Mesenchymal stem cell (in vitro differentiated cells and primary cell): ENCODE measurements at regions not wholly inside any gene's neighbourhood (a gene's known extent, or its start where the extent isn't known, plus 50 kb on each side); places are given as distances from the start of the nearest gene placed in this dataset.

Source experiments
- DNase-seq: peaks from one replicate; pipeline ENCODE4 v3.0.0-alpha.2; 2013
- H2AFZ ChIP-seq: one replicate; pipeline ENCODE4 v1.6.1; 2013; ENCODE audit warnings: low read depth, mild to moderate bottlenecking, control low read depth, inconsistent platforms, low read length, moderate library complexity
- H2AK5ac ChIP-seq: 2 replicates; pipeline ENCODE4 v1.6.1; 2013; ENCODE audit warnings: low read length, moderate library complexity, mild to moderate bottlenecking, inconsistent platforms; ENCODE audit not compliant: severe bottlenecking
- H2BK120ac ChIP-seq: one replicate; pipeline ENCODE4 v1.6.1; 2013; ENCODE audit warnings: low read depth, mild to moderate bottlenecking, inconsistent platforms, low read length, moderate library complexity
- H2BK12ac ChIP-seq, 2 experiments: one replicate each; pipeline ENCODE4 v1.6.1; 2013; ENCODE audit warnings: inconsistent platforms in 2 of 2, low read length in 2 of 2, mild to moderate bottlenecking in 2 of 2, moderate library complexity in 2 of 2, control low read depth in 1 of 2
- H2BK15ac ChIP-seq: one replicate; pipeline ENCODE4 v1.6.1; 2013; ENCODE audit warnings: mild to moderate bottlenecking, low read depth, inconsistent platforms; ENCODE audit not compliant: poor library complexity, severe bottlenecking
- H2BK5ac ChIP-seq: 2 replicates; pipeline ENCODE4 v1.6.1; 2013; ENCODE audit warnings: low read depth, mild to moderate bottlenecking, low read length, control low read depth, inconsistent platforms; ENCODE audit not compliant: poor library complexity, severe bottlenecking
- H3K14ac ChIP-seq, 2 experiments: one replicate each; pipeline ENCODE4 v1.6.1; 2013; ENCODE audit warnings: inconsistent platforms in 2 of 2, low read length in 2 of 2, control low read depth in 1 of 2, mild to moderate bottlenecking in 1 of 2, moderate library complexity in 1 of 2
- H3K18ac ChIP-seq, 2 experiments: one replicate each; pipeline ENCODE4 v1.6.1; 2013; ENCODE audit warnings: inconsistent platforms in 2 of 2, low read length in 2 of 2, control low read depth in 1 of 2, low read depth in 1 of 2, mild to moderate bottlenecking in 1 of 2
- H3K23ac ChIP-seq, 2 experiments: one replicate each; pipeline ENCODE4 v1.6.1; 2013; ENCODE audit warnings: inconsistent platforms in 2 of 2, low read length in 2 of 2, mild to moderate bottlenecking in 2 of 2, moderate library complexity in 2 of 2, control low read depth in 1 of 2
- H3K27ac ChIP-seq: 2 replicates; pipeline ENCODE4 v1.5.1; 2013; ENCODE audit warnings: mild to moderate bottlenecking, moderate library complexity, low read length, control low read depth, inconsistent platforms; ENCODE audit not compliant: poor library complexity, severe bottlenecking
- H3K27me3 ChIP-seq, 2 experiments: 2 replicates each; pipeline versions ENCODE4 v1.6.1 to v1.7.0; 2013; ENCODE audit warnings: low read length in 2 of 2, mild to moderate bottlenecking in 2 of 2, moderate library complexity in 2 of 2, control low read depth in 1 of 2, inconsistent platforms in 1 of 2; ENCODE audit not compliant: control insufficient read depth in 1 of 2, insufficient read depth in 1 of 2
- H3K36me3 ChIP-seq, 2 experiments: 2 replicates each; pipeline versions ENCODE4 v1.6.1 to v1.7.0; 2013; ENCODE audit warnings: low read length in 2 of 2, control low read depth in 1 of 2, inconsistent platforms in 1 of 2, low read depth in 1 of 2, mild to moderate bottlenecking in 1 of 2; ENCODE audit not compliant: insufficient read depth in 2 of 2, control insufficient read depth in 1 of 2
- H3K4ac ChIP-seq, 2 experiments: one replicate each; pipeline ENCODE4 v1.6.1; 2013; ENCODE audit warnings: inconsistent platforms in 2 of 2, low read length in 2 of 2, mild to moderate bottlenecking in 2 of 2, moderate library complexity in 2 of 2, control low read depth in 1 of 2, low read depth in 1 of 2
- H3K4me1 ChIP-seq: 2 replicates; pipeline ENCODE4 v1.6.1; 2013; ENCODE audit warnings: low read depth, low read length, control low read depth; ENCODE audit not compliant: control insufficient read depth, insufficient read depth
- H3K4me2 ChIP-seq: 2 replicates; pipeline ENCODE4 v1.6.1; 2013; ENCODE audit warnings: low read length, mild to moderate bottlenecking, inconsistent platforms; ENCODE audit not compliant: poor library complexity, severe bottlenecking
- H3K4me3 ChIP-seq, 2 experiments: 2 replicates each; pipeline versions ENCODE4 v1.5.1 to v1.7.0; 2013; ENCODE audit warnings: low read length in 2 of 2, mild to moderate bottlenecking in 2 of 2, control low read depth in 1 of 2, low read depth in 1 of 2; ENCODE audit not compliant: insufficient read depth in 1 of 2
- H3K79me1 ChIP-seq: replicated peaks from 2 replicates; pipeline ENCODE4 v1.6.1; 2013; ENCODE audit warnings: mild to moderate bottlenecking, control low read depth, low read length, inconsistent platforms; ENCODE audit not compliant: poor library complexity, severe bottlenecking
- H3K9ac ChIP-seq: 2 replicates; pipeline ENCODE4 v1.7.0; 2013; ENCODE audit warnings: mild to moderate bottlenecking, low read length, moderate library complexity
- H3K9me3 ChIP-seq: 2 replicates; pipeline ENCODE4 v1.7.0; 2013; ENCODE audit warnings: mild to moderate bottlenecking, low read length; ENCODE audit not compliant: control insufficient read depth
- H4K8ac ChIP-seq: one replicate; pipeline ENCODE4 v1.6.1; 2013; ENCODE audit warnings: inconsistent platforms, mild to moderate bottlenecking, low read length, moderate library complexity
- H4K91ac ChIP-seq: one replicate; pipeline ENCODE4 v1.6.1; 2013; ENCODE audit warnings: mild to moderate bottlenecking, low read length, inconsistent platforms
- WGBS: methylation state at CpG from one replicate; pipeline ENCODE4 v1.1.7; 2013; ENCODE audit warnings: mixed read lengths; 5-methylcytosine and 5-hydroxymethylcytosine counted together

- DNase-seq, result no peak
- no peak overlapping the region for H3K4me2 ChIP-seq
- no peak overlapping the region for H3K4me3 ChIP-seq
- H3K18ac ChIP-seq, result no peak overlapping the region
- no peak overlapping the region for H3K9ac ChIP-seq
- WGBS, result 100% methylated on average over 3 of the region's 4 CpGs
- no peak overlapping the region for H2BK12ac ChIP-seq
- no peak overlapping the region for H4K91ac ChIP-seq
- H2BK5ac ChIP-seq, result no peak overlapping the region
- H2BK120ac ChIP-seq, result no peak overlapping the region
- no peak overlapping the region for H3K14ac ChIP-seq
- no peak overlapping the region for H2BK15ac ChIP-seq
- no peak overlapping the region for H4K8ac ChIP-seq
- no peak overlapping the region for H2AK5ac ChIP-seq
- H3K79me1 ChIP-seq, result peaks cover 11% of the 10 kb centered on the region
- no peak overlapping the region for H3K4ac ChIP-seq
- H3K23ac ChIP-seq, result no peak overlapping the region
- peaks cover 3% of the 10 kb centered on the region for H3K9me3 ChIP-seq
- no peak overlapping the region for H3K27ac ChIP-seq
- peaks cover 0 to 41% of the 10 kb centered on the region in 2 experiments for H3K27me3 ChIP-seq
- peaks cover 7% of the 10 kb centered on the region for H3K4me1 ChIP-seq
- H3K36me3 ChIP-seq, result no peaks in the 10 kb centered on the region
- H2AFZ ChIP-seq, result no peak overlapping the region
Measured at GRCh38 chr10:60998932-60999331, 54.9 kb upstream of the RHOBTB1 start.

DNA sequence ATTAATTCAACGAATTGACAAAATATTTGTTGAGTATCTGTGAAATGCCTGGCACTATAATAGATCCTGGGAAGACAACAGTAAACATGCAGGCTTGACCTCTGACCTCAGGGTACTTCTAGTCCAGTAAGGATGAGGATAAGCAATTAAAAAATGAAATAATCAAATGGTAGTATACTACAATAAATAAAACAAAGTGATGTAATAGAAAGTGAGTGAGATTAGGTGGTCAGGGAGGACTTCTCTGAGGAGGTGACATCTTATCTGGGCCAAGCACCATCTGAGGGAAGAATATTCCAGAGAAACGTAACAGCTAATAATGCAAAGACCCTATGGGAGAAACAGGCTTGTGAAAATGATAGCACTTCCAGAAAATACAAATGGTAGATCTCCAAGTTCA lies 50.1 kb upstream of the RHOBTB1 start:
- no peak overlapping the region for H2AK5ac ChIP-seq
- H3K4me1 ChIP-seq, result no peaks in the 10 kb centered on the region
- H3K27ac ChIP-seq, result no peak overlapping the region
- no peak overlapping the region for H3K4ac ChIP-seq
- H3K36me3 ChIP-seq, result no peaks in the 10 kb centered on the region
- no peak overlapping the region for H2BK120ac ChIP-seq
- H3K4me3 ChIP-seq, result no peak overlapping the region
- H3K23ac ChIP-seq, result no peak overlapping the region
- H3K27me3 ChIP-seq, result peaks cover 0 to 9% of the 10 kb centered on the region in 2 experiments
- WGBS, result 100% methylated on average over 1 of the region's 2 CpGs
- H3K9me3 ChIP-seq, result no peaks in the 10 kb centered on the region
- H2BK12ac ChIP-seq, result no peak overlapping the region
- DNase-seq, result no peak
- no peak overlapping the region for H3K18ac ChIP-seq
- H4K8ac ChIP-seq, result no peak overlapping the region
- no peak overlapping the region for H4K91ac ChIP-seq
- H3K79me1 ChIP-seq, result peaks cover 17% of the 10 kb centered on the region
- no peak overlapping the region for H2AFZ ChIP-seq
- H3K4me2 ChIP-seq, result no peak overlapping the region
- H2BK5ac ChIP-seq, result no peak overlapping the region
- no peak overlapping the region for H2BK15ac ChIP-seq
- H3K9ac ChIP-seq, result no peak overlapping the region
- H3K14ac ChIP-seq, result no peak overlapping the region
